AG04450 (cell line): ENCODE measurements at regions not wholly inside any gene's neighbourhood (a gene's known extent, or its start where the extent isn't known, plus 50 kb on each side); places are given as distances from the start of the nearest gene placed in this dataset.

ENCODE experiments used
- CTCF ChIA-PET: fragments of 300-600, 350-600 bp; formaldehyde crosslinking; extraction: SDS; loops from one replicate; lab custom pipeline; 2022; ENCODE audit warnings: antibody characterized with exemption, inconsistent platforms; lab: Charles Lee
- POLR2A ChIA-PET: fragments of 350-600 bp; formaldehyde crosslinking; extraction: SDS; loops from one replicate; lab custom pipeline; 2021; ENCODE audit warnings: antibody characterized with exemption, inconsistent platforms; lab: Yijun Ruan, JAX
- DNase-seq: peaks from one replicate; pipeline ENCODE4 v3.0.0-alpha.2; 2011; ENCODE audit warnings: low read depth, low spot score
- H3K27ac ChIP-seq: one replicate; pipeline ENCODE4 v1.5.1; 2012; ENCODE audit warnings: low read depth, low read length, control low read depth
- H3K27me3 ChIP-seq: one replicate; pipeline ENCODE4 v1.6.0; 2012; ENCODE audit warnings: low read length; ENCODE audit not compliant: control insufficient read depth, insufficient read depth
- H3K4me3 ChIP-seq: 2 replicates; pipeline ENCODE4 v1.5.1; 2011; ENCODE audit warnings: mild to moderate bottlenecking, low read depth, low read length, control low read depth
- H3K9me3 ChIP-seq: 2 replicates; pipeline ENCODE4 v1.5.1; 2012; ENCODE audit warnings: low read length; ENCODE audit not compliant: control insufficient read depth, insufficient read depth
- TF ChIP-seq, protein P1 (sequence below): IDR thresholded peaks from 2 replicates; pipeline ENCODE4 v1.5.1; 2011; ENCODE audit warnings: low read depth, low read length, control low read depth, inconsistent platforms

DNA sequence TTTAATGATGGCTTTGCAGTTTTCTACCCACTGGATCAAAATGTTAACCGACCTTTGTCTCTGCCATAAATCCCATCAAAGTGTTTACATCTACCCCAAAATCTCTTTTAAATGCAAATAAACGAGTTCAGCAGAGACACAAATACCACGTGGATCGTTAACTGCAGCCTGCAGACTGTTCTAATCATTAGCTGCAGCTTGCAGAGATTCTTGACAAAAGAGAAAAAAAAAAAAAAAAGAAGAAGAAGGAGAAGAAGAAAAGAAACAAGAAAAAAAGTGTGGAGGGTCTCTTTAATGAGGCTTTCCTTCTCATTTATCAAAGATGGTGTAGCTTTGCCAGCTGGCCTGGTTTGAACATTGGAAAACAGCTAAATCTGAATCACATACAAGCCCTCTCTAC, 275.7 kb downstream of the NEDD1 start:
- Histone ChIP-seq H3K27ac (no peak overlapping the region), H3K27me3 (no peaks in the 10 kb centered on the region), H3K4me3 (no peak overlapping the region), H3K9me3 (peaks cover 7% of the 10 kb centered on the region; the same call in 1 of the 2 replicates)
- TF ChIP-seq, protein P1, sequence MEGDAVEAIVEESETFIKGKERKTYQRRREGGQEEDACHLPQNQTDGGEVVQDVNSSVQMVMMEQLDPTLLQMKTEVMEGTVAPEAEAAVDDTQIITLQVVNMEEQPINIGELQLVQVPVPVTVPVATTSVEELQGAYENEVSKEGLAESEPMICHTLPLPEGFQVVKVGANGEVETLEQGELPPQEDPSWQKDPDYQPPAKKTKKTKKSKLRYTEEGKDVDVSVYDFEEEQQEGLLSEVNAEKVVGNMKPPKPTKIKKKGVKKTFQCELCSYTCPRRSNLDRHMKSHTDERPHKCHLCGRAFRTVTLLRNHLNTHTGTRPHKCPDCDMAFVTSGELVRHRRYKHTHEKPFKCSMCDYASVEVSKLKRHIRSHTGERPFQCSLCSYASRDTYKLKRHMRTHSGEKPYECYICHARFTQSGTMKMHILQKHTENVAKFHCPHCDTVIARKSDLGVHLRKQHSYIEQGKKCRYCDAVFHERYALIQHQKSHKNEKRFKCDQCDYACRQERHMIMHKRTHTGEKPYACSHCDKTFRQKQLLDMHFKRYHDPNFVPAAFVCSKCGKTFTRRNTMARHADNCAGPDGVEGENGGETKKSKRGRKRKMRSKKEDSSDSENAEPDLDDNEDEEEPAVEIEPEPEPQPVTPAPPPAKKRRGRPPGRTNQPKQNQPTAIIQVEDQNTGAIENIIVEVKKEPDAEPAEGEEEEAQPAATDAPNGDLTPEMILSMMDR, result no peak
- no peak for DNase-seq
- ChIA-PET CTCF (no interaction called here), POLR2A (no interaction called here)

DNA sequence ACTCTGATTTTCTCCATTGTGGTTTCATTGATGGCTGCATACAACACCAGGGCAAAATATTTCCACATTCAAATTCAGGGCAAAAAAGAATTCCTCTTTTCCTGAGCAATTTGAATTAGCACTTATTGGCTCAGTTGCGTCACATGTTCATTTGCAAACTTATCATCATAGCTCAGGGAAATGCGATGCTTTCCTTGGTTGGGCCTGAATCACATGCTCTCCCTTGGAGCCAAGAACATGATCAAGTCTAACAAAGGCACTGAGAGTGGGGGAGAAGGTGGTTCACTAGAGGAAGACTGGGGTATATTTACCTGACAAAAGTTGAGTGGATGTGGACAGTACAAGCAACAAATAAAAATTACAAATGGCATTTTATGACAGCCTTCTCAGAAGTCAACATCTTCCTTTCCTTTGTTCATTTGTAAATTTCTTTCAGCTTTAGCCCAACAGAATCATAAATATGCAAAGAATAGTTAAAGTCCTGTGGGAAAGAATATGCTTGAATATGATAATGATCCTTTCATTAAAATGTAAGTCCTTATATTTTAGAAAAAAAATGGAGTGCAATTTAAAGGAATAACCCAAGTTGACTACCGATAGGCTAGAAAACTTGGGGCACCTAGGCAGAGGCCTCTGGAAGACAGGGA, 277.2 kb downstream of the NEDD1 start:
- Histone ChIP-seq H3K27me3 (no peaks in the 10 kb centered on the region), H3K4me3 (no peak overlapping the region), H3K27ac (no peak overlapping the region), H3K9me3 (peaks cover 3% of the 10 kb centered on the region; the same call in 1 of the 2 replicates)
- TF ChIP-seq, protein P1, result no peak
- ChIA-PET POLR2A (no interaction called here), CTCF (no interaction called here)
- no peak for DNase-seq

DNA sequence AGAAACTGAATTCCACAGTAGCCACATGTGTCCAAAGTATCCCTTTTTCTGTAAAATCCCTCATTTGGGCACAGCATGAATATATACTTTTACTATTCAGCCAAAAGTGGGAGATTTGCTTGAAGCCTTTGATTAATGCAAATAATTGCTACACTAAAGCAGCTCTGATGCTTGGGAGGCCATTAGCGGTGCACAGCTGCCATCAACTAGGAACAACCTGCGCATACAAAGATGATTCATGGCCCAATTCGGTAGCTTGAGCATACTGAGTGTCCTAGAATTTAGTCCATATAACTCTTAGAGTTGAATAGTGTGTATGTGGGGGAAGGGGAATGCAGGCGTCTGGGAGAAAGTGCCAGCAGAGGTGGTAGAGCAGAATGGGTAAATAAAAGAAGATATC, 277.0 kb upstream of the RMST start:
- Histone ChIP-seq H3K27ac (no peak overlapping the region), H3K9me3 (peaks cover 3% of the 10 kb centered on the region; the same call in 1 of the 2 replicates), H3K4me3 (no peak overlapping the region), H3K27me3 (no peaks in the 10 kb centered on the region)
- TF ChIP-seq, protein P1, result no peak
- POLR2A ChIA-PET, result no interaction called here
- no peak for DNase-seq
- CTCF ChIA-PET, result no interaction called here

DNA sequence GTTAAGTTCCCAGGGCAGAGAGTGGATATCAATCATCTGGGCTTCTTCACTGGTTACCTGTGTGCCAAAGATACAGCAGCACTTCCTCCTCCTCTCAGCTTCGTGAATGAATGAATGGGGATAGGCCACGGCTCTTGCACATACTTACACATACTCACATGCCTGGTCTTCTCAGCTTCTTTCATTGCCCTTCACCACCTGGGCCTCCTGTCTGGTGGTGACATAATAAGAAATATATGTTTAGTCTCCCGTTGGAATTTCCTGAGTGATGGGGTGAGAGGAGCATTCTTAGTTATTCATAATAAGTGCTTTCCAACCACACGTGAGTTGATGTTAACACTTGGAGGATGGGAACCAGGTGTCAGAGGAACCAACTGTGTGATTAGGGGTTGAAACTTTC, 268.1 kb upstream of the RMST start:
- Histone ChIP-seq H3K9me3 (peaks cover 6% of the 10 kb centered on the region), H3K27ac (no peak overlapping the region), H3K27me3 (no peaks in the 10 kb centered on the region), H3K4me3 (no peak overlapping the region)
- POLR2A ChIA-PET, result no interaction called here
- DNase-seq, result no peak
- CTCF ChIA-PET, result no interaction called here
- TF ChIP-seq, protein P1, result no peak

DNA sequence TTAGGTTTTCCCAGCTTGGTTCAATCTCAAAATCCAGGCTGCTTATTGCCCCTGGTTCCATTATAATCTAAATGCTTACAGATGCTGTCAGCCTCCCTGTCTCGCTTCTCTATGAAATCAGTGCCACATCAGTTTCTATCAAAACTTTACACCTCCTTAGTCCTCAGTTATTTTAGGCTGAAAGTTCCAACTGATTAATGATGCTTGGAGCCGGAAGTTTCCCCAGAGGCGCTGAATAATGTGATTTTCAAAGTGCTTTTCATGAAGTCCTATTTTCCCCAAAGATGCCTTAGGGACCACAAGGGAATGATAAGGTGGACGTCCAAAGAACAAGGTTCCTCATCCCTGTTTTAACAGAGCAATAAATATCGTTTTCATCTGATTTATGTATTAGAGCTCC, 262.4 kb upstream of the RMST start:
- CTCF ChIA-PET, result no interaction called here
- DNase-seq, result no peak

More for the DNA sequence above, 262.4 kb upstream of the RMST start:
- Histone ChIP-seq H3K27ac (no peak overlapping the region), H3K27me3 (no peaks in the 10 kb centered on the region), H3K9me3 (peaks cover 6% of the 10 kb centered on the region; the same call in 1 of the 2 replicates), H3K4me3 (no peak overlapping the region)
- TF ChIP-seq, protein P1, result no peak
- POLR2A ChIA-PET, result no interaction called here
